C4-2B (cell line): ENCODE measurements at regions not wholly inside any gene's neighbourhood (a gene's known extent, or its start where the extent isn't known, plus 50 kb on each side); places are given as distances from the start of the nearest gene placed in this dataset.

ENCODE experiments used
- H3K27ac ChIP-seq: fragments of 450-650 bp; 2 replicates; pipeline ENCODE4 v1.5.1; 2017
- CTCF ChIP-seq: fragments of 450-650 bp; conservative IDR thresholded peaks from 2 replicates; pipeline ENCODE4 v1.5.1; 2017; ENCODE audit warnings: mild to moderate bottlenecking
- ZFX ChIP-seq: fragments of 450-650 bp; IDR thresholded peaks from 2 replicates; pipeline ENCODE4 v1.6.1; 2017

- H3K27ac ChIP-seq = no peak overlapping the region
- no peak for TF ChIP-seq CTCF
- no peak for TF ChIP-seq ZFX
Measured at GRCh38 chr3:68620211-68620610, 312.1 kb downstream of the TAFA4 start.

- no peak overlapping the region for H3K27ac ChIP-seq
- TF ChIP-seq CTCF (no peak), ZFX (no peak)
Measured at GRCh38 chr3:68614087-68614486, 318.3 kb downstream of the TAFA4 start.

GRCh38 chr3:68571321-68571720 is 361.0 kb downstream of the TAFA4 start:
- H3K27ac ChIP-seq = no peak overlapping the region
- TF ChIP-seq ZFX = no peak
- TF ChIP-seq CTCF = no peak

- TF ChIP-seq ZFX (no peak), CTCF (no peak)
- H3K27ac ChIP-seq = no peak overlapping the region
Measured at GRCh38 chr3:68560728-68561127, 371.6 kb downstream of the TAFA4 start.

GRCh38 chr3:68535782-68536181 is 396.6 kb downstream of the TAFA4 start:
- H3K27ac ChIP-seq = no peak overlapping the region
- no peak for TF ChIP-seq ZFX
- TF ChIP-seq CTCF = no peak

GRCh38 chr3:68523330-68523729 is 409.0 kb downstream of the TAFA4 start:
- no peak overlapping the region for H3K27ac ChIP-seq
- TF ChIP-seq CTCF (no peak), ZFX (no peak)

- TF ChIP-seq CTCF = no peak
- no peak for TF ChIP-seq ZFX
- no peak overlapping the region for H3K27ac ChIP-seq
Measured at GRCh38 chr3:68515237-68515636, 417.1 kb downstream of the TAFA4 start.
